ENCODE measurements at regions not wholly inside any gene's neighbourhood (a gene's known extent, or its start where the extent isn't known, plus 50 kb on each side); places are given as distances from the start of the nearest gene placed in this dataset.

DNA sequence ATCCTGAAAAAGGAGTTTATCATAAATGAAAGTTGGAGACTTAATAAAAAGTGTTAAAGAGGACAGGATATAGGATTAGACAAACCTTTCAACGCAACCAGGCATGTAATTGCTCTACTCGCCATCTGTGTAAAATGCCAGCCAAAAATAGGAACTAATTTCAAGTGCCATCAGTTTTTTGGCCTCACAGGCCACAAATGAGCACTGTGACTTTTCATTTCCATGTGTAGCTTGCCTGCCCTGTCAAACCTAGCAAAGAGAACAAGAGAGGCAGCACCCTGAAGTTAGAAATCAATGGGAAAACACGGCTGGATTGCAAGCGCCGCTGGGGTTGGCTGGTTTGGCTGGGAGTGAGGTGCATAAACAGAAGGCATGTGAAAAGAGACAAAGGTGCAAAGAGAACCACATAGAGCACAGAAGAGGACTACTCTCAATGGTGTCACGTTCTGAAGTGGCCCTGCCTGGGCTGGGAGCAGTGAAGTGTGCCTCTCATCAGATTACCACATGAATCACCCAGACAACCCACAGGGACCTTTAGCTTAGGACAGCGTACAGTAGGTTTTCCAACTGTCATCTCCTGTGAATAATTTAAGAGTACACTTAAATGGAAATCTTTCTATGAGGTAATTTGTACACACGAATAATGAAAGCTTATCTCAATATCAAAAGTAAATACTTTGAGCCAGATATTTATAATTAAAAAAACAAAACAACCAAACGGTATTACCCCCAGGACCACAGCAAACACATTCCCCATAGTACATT lies 78.0 kb upstream of the NHSL1 start:
- H3K36me3 ChIP-seq (ENCODE audit: insufficient read depth, low read length), result no peaks in the 10 kb centered on the region
- H3K79me2 ChIP-seq (ENCODE audit: insufficient read depth, low read length), result no peaks in the 10 kb centered on the region
- no peaks in the 10 kb centered on the region for H3K36me3 Mint-ChIP-seq (ENCODE audit: low read depth, unreplicated experiment)
- no peaks in the 10 kb centered on the region for H3K9me3 ChIP-seq (ENCODE audit: insufficient read depth, low read depth, low read length)
- peaks cover 16% of the 10 kb centered on the region for H3K4me1 Mint-ChIP-seq (ENCODE audit: low read depth, unreplicated experiment)
- TF ChIP-seq, protein P1, sequence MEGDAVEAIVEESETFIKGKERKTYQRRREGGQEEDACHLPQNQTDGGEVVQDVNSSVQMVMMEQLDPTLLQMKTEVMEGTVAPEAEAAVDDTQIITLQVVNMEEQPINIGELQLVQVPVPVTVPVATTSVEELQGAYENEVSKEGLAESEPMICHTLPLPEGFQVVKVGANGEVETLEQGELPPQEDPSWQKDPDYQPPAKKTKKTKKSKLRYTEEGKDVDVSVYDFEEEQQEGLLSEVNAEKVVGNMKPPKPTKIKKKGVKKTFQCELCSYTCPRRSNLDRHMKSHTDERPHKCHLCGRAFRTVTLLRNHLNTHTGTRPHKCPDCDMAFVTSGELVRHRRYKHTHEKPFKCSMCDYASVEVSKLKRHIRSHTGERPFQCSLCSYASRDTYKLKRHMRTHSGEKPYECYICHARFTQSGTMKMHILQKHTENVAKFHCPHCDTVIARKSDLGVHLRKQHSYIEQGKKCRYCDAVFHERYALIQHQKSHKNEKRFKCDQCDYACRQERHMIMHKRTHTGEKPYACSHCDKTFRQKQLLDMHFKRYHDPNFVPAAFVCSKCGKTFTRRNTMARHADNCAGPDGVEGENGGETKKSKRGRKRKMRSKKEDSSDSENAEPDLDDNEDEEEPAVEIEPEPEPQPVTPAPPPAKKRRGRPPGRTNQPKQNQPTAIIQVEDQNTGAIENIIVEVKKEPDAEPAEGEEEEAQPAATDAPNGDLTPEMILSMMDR (IDR thresholded peaks at IDR 0.05; ENCODE audit: insufficient read depth, low read depth, low read length), result no peak
- no peak for TF ChIP-seq EZH2 (IDR thresholded peaks at IDR 0.05; ENCODE audit: insufficient read depth, low read length)
- no peaks in the 10 kb centered on the region for H3K27me3 Mint-ChIP-seq (ENCODE audit: low read depth, unreplicated experiment)
- H3K27ac ChIP-seq (ENCODE audit: low read depth, low read length), result no peak overlapping the region
- H3K4me3 Mint-ChIP-seq (ENCODE audit: unreplicated experiment), result no peak overlapping the region
- H3K9ac ChIP-seq (ENCODE audit: low read length), result no peak overlapping the region
- no peak overlapping the region for H2AFZ ChIP-seq (ENCODE audit: low read depth, low read length)
- H3K27me3 ChIP-seq (ENCODE audit: insufficient read depth, low read length), result no peaks in the 10 kb centered on the region
- no peak overlapping the region for H3K27ac Mint-ChIP-seq (ENCODE audit: unreplicated experiment)
- DNase-seq (ENCODE audit: low read depth), result peak; percentile 35
- H3K4me2 ChIP-seq (ENCODE audit: low read length), result peak overlapping the region; percentile 23
- H4K20me1 ChIP-seq (ENCODE audit: insufficient read depth, low read length), result peaks cover 17% of the 10 kb centered on the region
- H3K9me3 Mint-ChIP-seq (ENCODE audit: unreplicated experiment), result no peaks in the 10 kb centered on the region
- peaks cover 8% of the 10 kb centered on the region for H3K4me1 ChIP-seq (ENCODE audit: insufficient read depth, low read length)
- FAIRE-seq, result no peak
- no peak overlapping the region for H3K4me3 ChIP-seq (ENCODE audit: insufficient read depth, low read depth, low read length)

DNA sequence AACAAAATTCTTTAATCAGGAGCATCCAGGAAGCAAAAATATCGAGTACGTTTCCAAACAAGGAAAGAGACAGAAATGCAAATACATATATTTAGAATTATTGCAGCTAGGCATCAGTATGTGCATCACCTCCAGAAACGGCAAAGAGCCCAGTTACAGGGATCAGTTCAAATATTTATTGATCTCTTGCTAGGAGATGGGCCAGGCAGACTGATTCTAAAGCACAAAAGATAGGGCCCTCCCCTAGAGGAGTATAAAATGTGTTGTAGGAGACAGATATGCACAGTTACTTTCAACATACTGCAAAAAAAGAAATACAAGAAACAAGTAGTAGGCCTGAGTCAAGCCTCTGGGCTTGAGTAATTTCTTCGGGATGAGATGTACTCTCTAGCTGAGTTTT lies 80.7 kb upstream of the NHSL1 start:
- Mint-ChIP-seq H3K9me3 (ENCODE audit: unreplicated experiment) (no peaks in the 10 kb centered on the region), H3K4me1 (ENCODE audit: low read depth, unreplicated experiment) (peaks cover 16% of the 10 kb centered on the region), H3K4me3 (ENCODE audit: unreplicated experiment) (no peak overlapping the region), H3K36me3 (ENCODE audit: low read depth, unreplicated experiment) (no peaks in the 10 kb centered on the region), H3K27me3 (ENCODE audit: low read depth, unreplicated experiment) (no peaks in the 10 kb centered on the region), H3K27ac (ENCODE audit: unreplicated experiment) (no peak overlapping the region)
- FAIRE-seq (no peak), DNase-seq (ENCODE audit: low read depth) (no peak)
- Histone ChIP-seq H3K36me3 (ENCODE audit: insufficient read depth, low read length) (no peaks in the 10 kb centered on the region), H2AFZ (ENCODE audit: low read depth, low read length) (no peak overlapping the region), H4K20me1 (ENCODE audit: insufficient read depth, low read length) (peaks cover 17% of the 10 kb centered on the region), H3K27ac (ENCODE audit: low read depth, low read length) (no peak overlapping the region), H3K4me1 (ENCODE audit: insufficient read depth, low read length) (peaks cover 8% of the 10 kb centered on the region), H3K79me2 (ENCODE audit: insufficient read depth, low read length) (no peaks in the 10 kb centered on the region), H3K4me3 (ENCODE audit: insufficient read depth, low read depth, low read length) (no peak overlapping the region), H3K27me3 (ENCODE audit: insufficient read depth, low read length) (no peaks in the 10 kb centered on the region), H3K9me3 (ENCODE audit: insufficient read depth, low read depth, low read length) (no peaks in the 10 kb centered on the region), H3K9ac (ENCODE audit: low read length) (no peak overlapping the region), H3K4me2 (ENCODE audit: low read length) (no peak overlapping the region)
- TF ChIP-seq, protein P1 (IDR thresholded peaks at IDR 0.05; ENCODE audit: insufficient read depth, low read depth, low read length), result no peak
- no peak for TF ChIP-seq EZH2 (IDR thresholded peaks at IDR 0.05; ENCODE audit: insufficient read depth, low read length)

DNA sequence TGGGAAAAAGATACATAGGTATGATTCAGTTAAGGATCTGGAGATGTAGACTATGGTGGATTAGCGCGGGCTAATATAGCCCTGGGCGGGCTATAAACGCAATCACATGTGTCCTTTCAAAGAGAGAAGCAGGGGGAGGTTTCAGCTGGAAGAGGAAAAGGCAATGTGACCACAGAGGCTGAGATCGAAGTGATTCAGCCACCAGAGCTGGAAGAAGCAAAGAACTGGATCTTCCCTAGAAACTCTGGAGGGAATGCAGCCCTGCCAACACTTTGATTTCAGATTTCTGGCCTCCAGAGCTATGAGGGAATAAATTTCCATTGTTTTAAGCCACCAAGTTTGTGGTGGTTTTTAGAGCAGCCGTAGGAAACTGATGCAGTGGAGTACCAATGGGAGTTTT lies 81.5 kb upstream of the NHSL1 start:
- no peak overlapping the region for H3K9ac ChIP-seq (ENCODE audit: low read length)
- no peaks in the 10 kb centered on the region for H3K36me3 Mint-ChIP-seq (ENCODE audit: low read depth, unreplicated experiment)
- H4K20me1 ChIP-seq (ENCODE audit: insufficient read depth, low read length), result peaks cover 17% of the 10 kb centered on the region
- no peak for TF ChIP-seq EZH2 (IDR thresholded peaks at IDR 0.05; ENCODE audit: insufficient read depth, low read length)
- TF ChIP-seq, protein P1 (IDR thresholded peaks at IDR 0.05; ENCODE audit: insufficient read depth, low read depth, low read length), result no peak
- FAIRE-seq, result no peak
- H3K36me3 ChIP-seq (ENCODE audit: insufficient read depth, low read length), result no peaks in the 10 kb centered on the region
- peaks cover 8% of the 10 kb centered on the region for H3K4me1 ChIP-seq (ENCODE audit: insufficient read depth, low read length)
- no peak overlapping the region for H3K4me2 ChIP-seq (ENCODE audit: low read length)
- peaks cover 16% of the 10 kb centered on the region for H3K4me1 Mint-ChIP-seq (ENCODE audit: low read depth, unreplicated experiment)
- H3K9me3 ChIP-seq (ENCODE audit: insufficient read depth, low read depth, low read length), result no peaks in the 10 kb centered on the region
- no peaks in the 10 kb centered on the region for H3K27me3 Mint-ChIP-seq (ENCODE audit: low read depth, unreplicated experiment)
- H3K79me2 ChIP-seq (ENCODE audit: insufficient read depth, low read length), result no peaks in the 10 kb centered on the region
- H3K27ac ChIP-seq (ENCODE audit: low read depth, low read length), result no peak overlapping the region
- no peak for DNase-seq (ENCODE audit: low read depth)
- no peak overlapping the region for H2AFZ ChIP-seq (ENCODE audit: low read depth, low read length)
- H3K4me3 ChIP-seq (ENCODE audit: insufficient read depth, low read depth, low read length), result no peak overlapping the region
- H3K27ac Mint-ChIP-seq (ENCODE audit: unreplicated experiment), result no peak overlapping the region
- no peaks in the 10 kb centered on the region for H3K27me3 ChIP-seq (ENCODE audit: insufficient read depth, low read length)
- no peaks in the 10 kb centered on the region for H3K9me3 Mint-ChIP-seq (ENCODE audit: unreplicated experiment)
- no peak overlapping the region for H3K4me3 Mint-ChIP-seq (ENCODE audit: unreplicated experiment)
